Neural cell (in vitro differentiated cells): ENCODE measurements at regions not wholly inside any gene's neighbourhood (a gene's known extent, or its start where the extent isn't known, plus 50 kb on each side); places are given as distances from the start of the nearest gene placed in this dataset.

Experiments
- H2AFZ ChIP-seq: fragments of 200-600, 300-800 bp; sonication (generic), shearing (Covaris generic); 2 replicates; pipeline ENCODE4 v1.6.0; 2014; ENCODE audit warnings: low read depth, mild to moderate bottlenecking, antibody characterized with exemption, low read length, moderate library complexity
- H3F3A ChIP-seq: fragments of 200-600 bp; shearing (Covaris generic); 2 replicates; pipeline ENCODE4 v1.6.1; 2016; ENCODE audit warnings: mild to moderate bottlenecking, moderate library complexity, mixed read lengths, antibody characterized with exemption, low read length; ENCODE audit not compliant: insufficient read depth, poor library complexity, severe bottlenecking
- H3K27ac ChIP-seq: fragments of 200-600, 300-800 bp; sonication (generic), shearing (Covaris generic); 2 replicates; pipeline ENCODE4 v1.5.1; 2014; ENCODE audit warnings: mild to moderate bottlenecking, low read length, moderate library complexity
- H3K27me3 ChIP-seq: fragments of 300-800, 200-600 bp; sonication (generic), shearing (Covaris generic); 2 replicates; pipeline ENCODE4 v1.6.0; 2014; ENCODE audit warnings: mild to moderate bottlenecking, low read depth, low read length, moderate library complexity; ENCODE audit not compliant: insufficient read depth
- H3K36me3 ChIP-seq: fragments of 300-800, 200-600 bp; sonication (generic), shearing (Covaris generic); 2 replicates; pipeline ENCODE4 v1.5.1; 2014; ENCODE audit warnings: mild to moderate bottlenecking, antibody characterized with exemption, low read length, moderate library complexity; ENCODE audit not compliant: insufficient read depth
- H3K4me2 ChIP-seq: fragments of 300-800, 200-600 bp; sonication (generic), shearing (Covaris generic); 2 replicates; pipeline ENCODE4 v1.6.0; 2014; ENCODE audit warnings: mild to moderate bottlenecking, low read length
- H3K4me3 ChIP-seq: fragments of 300-800, 200-600 bp; sonication (generic), shearing (Covaris generic); 2 replicates; pipeline ENCODE4 v1.5.1; 2014; ENCODE audit warnings: mild to moderate bottlenecking, low read length, moderate library complexity
- H3K79me2 ChIP-seq: fragments of 200-600 bp; shearing (Covaris generic); replicated peaks from 2 replicates; pipeline ENCODE4 v1.6.0; 2014; ENCODE audit warnings: mild to moderate bottlenecking, low read length, moderate library complexity; ENCODE audit not compliant: insufficient read depth
- H3K9ac ChIP-seq: fragments of 300-800, 200-600 bp; sonication (generic), shearing (Covaris generic); 2 replicates; pipeline ENCODE4 v1.6.1; 2016; ENCODE audit warnings: mild to moderate bottlenecking, low read length, mixed read lengths
- H3K9me2 ChIP-seq: fragments of 200-600 bp; shearing (Covaris generic); 2 replicates; pipeline ENCODE4 v1.6.1; 2016; ENCODE audit warnings: mild to moderate bottlenecking, low read length, mixed read lengths; ENCODE audit not compliant: insufficient read depth
- H3K9me3 ChIP-seq: fragments of 200-600, 300-800 bp; sonication (generic), shearing (Covaris generic); 2 replicates; pipeline ENCODE4 v1.6.1; 2016; ENCODE audit warnings: mild to moderate bottlenecking, mixed run types, low read length, moderate library complexity, mixed read lengths
- H4K20me1 ChIP-seq: fragments of 200-600 bp; shearing (Covaris generic); 2 replicates; pipeline ENCODE4 v1.6.1; 2016; ENCODE audit warnings: mild to moderate bottlenecking, mixed run types; ENCODE audit not compliant: insufficient read depth
- EP300 ChIP-seq: fragments of 450-650 bp; conservative IDR thresholded peaks from 2 replicates; pipeline ENCODE4 v1.6.1; 2014; ENCODE audit warnings: antibody characterized with exemption, mild to moderate bottlenecking, moderate library complexity; ENCODE audit not compliant: poor library complexity, severe bottlenecking
- EZH2 ChIP-seq: fragments of 200-600, 300-800 bp; shearing (Covaris generic), sonication (generic); IDR thresholded peaks from 2 replicates; pipeline ENCODE4 v1.6.1; 2014; ENCODE audit warnings: antibody characterized with exemption, low read length, borderline replicate concordance, mild to moderate bottlenecking; ENCODE audit not compliant: insufficient read depth, poor library complexity, severe bottlenecking
- MXI1 ChIP-seq: fragments of 450-650 bp; conservative IDR thresholded peaks from 2 replicates; pipeline ENCODE4 v1.6.1; 2014; ENCODE audit warnings: antibody characterized with exemption, mild to moderate bottlenecking; ENCODE audit not compliant: poor library complexity, severe bottlenecking
- POLR2AphosphoS5 ChIP-seq: IDR thresholded peaks from 2 replicates; pipeline ENCODE4 v1.6.1; 2012
- RAD21 ChIP-seq: fragments of 450-650 bp; conservative IDR thresholded peaks from 2 replicates; pipeline ENCODE4 v1.6.1; 2014; ENCODE audit warnings: antibody characterized with exemption, mild to moderate bottlenecking, moderate library complexity
- SMC3 ChIP-seq: fragments of 450-650 bp; conservative IDR thresholded peaks from 2 replicates; pipeline ENCODE4 v1.6.1; 2014; ENCODE audit warnings: antibody characterized with exemption, mild to moderate bottlenecking, moderate library complexity; ENCODE audit not compliant: poor library complexity
- TAF1 ChIP-seq: IDR thresholded peaks from 2 replicates; pipeline ENCODE4 v1.6.1; 2012; ENCODE audit warnings: low read depth
- TF ChIP-seq, protein P1 (sequence below): fragments of 450-650 bp; IDR thresholded peaks from 2 replicates; pipeline ENCODE4 v1.5.1; 2014; ENCODE audit warnings: antibody characterized with exemption, mild to moderate bottlenecking, moderate library complexity; ENCODE audit not compliant: poor library complexity, severe bottlenecking
- TF ChIP-seq, protein P2 (sequence below): IDR thresholded peaks from 2 replicates; pipeline ENCODE4 v1.6.1; 2012; ENCODE audit warnings: borderline replicate concordance

DNA sequence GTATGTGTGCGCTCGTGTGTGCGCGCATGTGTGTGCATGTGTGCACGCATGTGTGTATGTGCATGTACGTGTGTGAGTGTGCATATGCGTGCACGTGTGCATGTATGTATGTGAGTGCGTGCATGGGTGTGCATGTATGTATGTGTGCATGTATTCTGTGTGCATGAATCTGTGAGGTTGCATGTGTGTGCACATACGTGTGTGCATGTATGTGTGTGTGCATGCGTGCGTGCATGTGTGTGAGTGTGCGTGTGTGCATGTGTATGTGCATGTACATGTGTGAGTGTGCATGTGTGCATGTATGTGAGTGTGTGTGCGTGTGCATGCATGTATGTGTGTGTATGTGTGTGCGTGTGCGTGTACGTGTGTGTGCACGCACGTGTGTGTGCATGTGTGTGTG is 241.5 kb downstream of the SHOX start:
- H3K27ac ChIP-seq: no peak overlapping the region
- no peaks in the 10 kb centered on the region for H3K27me3 ChIP-seq
- H4K20me1 ChIP-seq: no peaks in the 10 kb centered on the region
- no peaks in the 10 kb centered on the region for H3K36me3 ChIP-seq
- H3K9me2 ChIP-seq: no peaks in the 10 kb centered on the region
- no peak overlapping the region for H2AFZ ChIP-seq
- no peak overlapping the region for H3K9ac ChIP-seq
- no peaks in the 10 kb centered on the region for H3K79me2 ChIP-seq
- no peak overlapping the region for H3K4me2 ChIP-seq
- TF ChIP-seq EP300: no peak
- TF ChIP-seq, protein P1, sequence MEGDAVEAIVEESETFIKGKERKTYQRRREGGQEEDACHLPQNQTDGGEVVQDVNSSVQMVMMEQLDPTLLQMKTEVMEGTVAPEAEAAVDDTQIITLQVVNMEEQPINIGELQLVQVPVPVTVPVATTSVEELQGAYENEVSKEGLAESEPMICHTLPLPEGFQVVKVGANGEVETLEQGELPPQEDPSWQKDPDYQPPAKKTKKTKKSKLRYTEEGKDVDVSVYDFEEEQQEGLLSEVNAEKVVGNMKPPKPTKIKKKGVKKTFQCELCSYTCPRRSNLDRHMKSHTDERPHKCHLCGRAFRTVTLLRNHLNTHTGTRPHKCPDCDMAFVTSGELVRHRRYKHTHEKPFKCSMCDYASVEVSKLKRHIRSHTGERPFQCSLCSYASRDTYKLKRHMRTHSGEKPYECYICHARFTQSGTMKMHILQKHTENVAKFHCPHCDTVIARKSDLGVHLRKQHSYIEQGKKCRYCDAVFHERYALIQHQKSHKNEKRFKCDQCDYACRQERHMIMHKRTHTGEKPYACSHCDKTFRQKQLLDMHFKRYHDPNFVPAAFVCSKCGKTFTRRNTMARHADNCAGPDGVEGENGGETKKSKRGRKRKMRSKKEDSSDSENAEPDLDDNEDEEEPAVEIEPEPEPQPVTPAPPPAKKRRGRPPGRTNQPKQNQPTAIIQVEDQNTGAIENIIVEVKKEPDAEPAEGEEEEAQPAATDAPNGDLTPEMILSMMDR: no peak
- TF ChIP-seq, protein P2, sequence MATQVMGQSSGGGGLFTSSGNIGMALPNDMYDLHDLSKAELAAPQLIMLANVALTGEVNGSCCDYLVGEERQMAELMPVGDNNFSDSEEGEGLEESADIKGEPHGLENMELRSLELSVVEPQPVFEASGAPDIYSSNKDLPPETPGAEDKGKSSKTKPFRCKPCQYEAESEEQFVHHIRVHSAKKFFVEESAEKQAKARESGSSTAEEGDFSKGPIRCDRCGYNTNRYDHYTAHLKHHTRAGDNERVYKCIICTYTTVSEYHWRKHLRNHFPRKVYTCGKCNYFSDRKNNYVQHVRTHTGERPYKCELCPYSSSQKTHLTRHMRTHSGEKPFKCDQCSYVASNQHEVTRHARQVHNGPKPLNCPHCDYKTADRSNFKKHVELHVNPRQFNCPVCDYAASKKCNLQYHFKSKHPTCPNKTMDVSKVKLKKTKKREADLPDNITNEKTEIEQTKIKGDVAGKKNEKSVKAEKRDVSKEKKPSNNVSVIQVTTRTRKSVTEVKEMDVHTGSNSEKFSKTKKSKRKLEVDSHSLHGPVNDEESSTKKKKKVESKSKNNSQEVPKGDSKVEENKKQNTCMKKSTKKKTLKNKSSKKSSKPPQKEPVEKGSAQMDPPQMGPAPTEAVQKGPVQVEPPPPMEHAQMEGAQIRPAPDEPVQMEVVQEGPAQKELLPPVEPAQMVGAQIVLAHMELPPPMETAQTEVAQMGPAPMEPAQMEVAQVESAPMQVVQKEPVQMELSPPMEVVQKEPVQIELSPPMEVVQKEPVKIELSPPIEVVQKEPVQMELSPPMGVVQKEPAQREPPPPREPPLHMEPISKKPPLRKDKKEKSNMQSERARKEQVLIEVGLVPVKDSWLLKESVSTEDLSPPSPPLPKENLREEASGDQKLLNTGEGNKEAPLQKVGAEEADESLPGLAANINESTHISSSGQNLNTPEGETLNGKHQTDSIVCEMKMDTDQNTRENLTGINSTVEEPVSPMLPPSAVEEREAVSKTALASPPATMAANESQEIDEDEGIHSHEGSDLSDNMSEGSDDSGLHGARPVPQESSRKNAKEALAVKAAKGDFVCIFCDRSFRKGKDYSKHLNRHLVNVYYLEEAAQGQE: no peak
- TF ChIP-seq MXI1: no peak
- no peak for TF ChIP-seq TAF1
- no peak for TF ChIP-seq RAD21
- TF ChIP-seq SMC3: no peak
- no peak for TF ChIP-seq POLR2AphosphoS5
- TF ChIP-seq EZH2: no peak
- H3K9me3 ChIP-seq: no peaks in the 10 kb centered on the region
- H3K4me3 ChIP-seq: no peak overlapping the region
- no peaks in the 10 kb centered on the region for H3F3A ChIP-seq

DNA sequence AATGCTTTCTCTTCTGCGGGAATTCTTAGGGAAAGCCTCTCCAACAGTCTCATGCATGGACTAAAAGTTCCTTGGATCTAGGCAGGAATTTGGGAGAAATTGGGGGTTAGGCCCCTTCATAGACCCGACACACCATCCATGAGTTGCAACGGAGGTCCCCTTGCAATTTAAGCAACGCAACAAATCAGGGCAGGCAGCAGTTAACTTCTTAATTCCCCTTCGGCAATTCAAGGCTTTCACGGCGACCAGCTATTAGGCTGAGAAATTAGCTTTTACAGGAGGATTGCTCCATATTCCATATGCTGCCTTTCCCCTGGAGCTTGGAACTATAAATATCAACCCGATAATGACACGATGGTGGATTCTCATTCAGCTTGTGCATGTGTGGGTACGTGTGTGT is 241.0 kb downstream of the SHOX start:
- no peaks in the 10 kb centered on the region for H3K9me3 ChIP-seq

More for the DNA sequence above, 241.0 kb downstream of the SHOX start:
- Histone ChIP-seq H3K79me2 (no peaks in the 10 kb centered on the region), H3F3A (no peaks in the 10 kb centered on the region), H2AFZ (no peak overlapping the region), H3K27me3 (no peaks in the 10 kb centered on the region), H3K4me3 (no peak overlapping the region), H4K20me1 (no peaks in the 10 kb centered on the region), H3K9ac (no peak overlapping the region), H3K4me2 (no peak overlapping the region), H3K36me3 (no peaks in the 10 kb centered on the region), H3K27ac (no peak overlapping the region), H3K9me2 (no peaks in the 10 kb centered on the region)
- TF ChIP-seq, protein P2: no peak
- TF ChIP-seq MXI1: no peak
- TF ChIP-seq, protein P1: no peak
- TF ChIP-seq POLR2AphosphoS5: no peak
- no peak for TF ChIP-seq SMC3
- no peak for TF ChIP-seq EP300
- no peak for TF ChIP-seq RAD21
- TF ChIP-seq EZH2: no peak
- no peak for TF ChIP-seq TAF1
